ENCODE measurements at regions not wholly inside any gene's neighbourhood (a gene's known extent, or its start where the extent isn't known, plus 50 kb on each side); places are given as distances from the start of the nearest gene placed in this dataset.

GRCh38 chr15:69885173-69885955 lies 212.4 kb downstream of the TLE3 start:
- TF ChIP-seq, protein P1, sequence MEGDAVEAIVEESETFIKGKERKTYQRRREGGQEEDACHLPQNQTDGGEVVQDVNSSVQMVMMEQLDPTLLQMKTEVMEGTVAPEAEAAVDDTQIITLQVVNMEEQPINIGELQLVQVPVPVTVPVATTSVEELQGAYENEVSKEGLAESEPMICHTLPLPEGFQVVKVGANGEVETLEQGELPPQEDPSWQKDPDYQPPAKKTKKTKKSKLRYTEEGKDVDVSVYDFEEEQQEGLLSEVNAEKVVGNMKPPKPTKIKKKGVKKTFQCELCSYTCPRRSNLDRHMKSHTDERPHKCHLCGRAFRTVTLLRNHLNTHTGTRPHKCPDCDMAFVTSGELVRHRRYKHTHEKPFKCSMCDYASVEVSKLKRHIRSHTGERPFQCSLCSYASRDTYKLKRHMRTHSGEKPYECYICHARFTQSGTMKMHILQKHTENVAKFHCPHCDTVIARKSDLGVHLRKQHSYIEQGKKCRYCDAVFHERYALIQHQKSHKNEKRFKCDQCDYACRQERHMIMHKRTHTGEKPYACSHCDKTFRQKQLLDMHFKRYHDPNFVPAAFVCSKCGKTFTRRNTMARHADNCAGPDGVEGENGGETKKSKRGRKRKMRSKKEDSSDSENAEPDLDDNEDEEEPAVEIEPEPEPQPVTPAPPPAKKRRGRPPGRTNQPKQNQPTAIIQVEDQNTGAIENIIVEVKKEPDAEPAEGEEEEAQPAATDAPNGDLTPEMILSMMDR (IDR thresholded peaks at IDR 0.05): no peak
- no peak for TF ChIP-seq EP300 (IDR thresholded peaks at IDR 0.05)
